ENCODE measurements at regions not wholly inside any gene's neighbourhood (a gene's known extent, or its start where the extent isn't known, plus 50 kb on each side); places are given as distances from the start of the nearest gene placed in this dataset.
"Not testable (repeated sequence)": the region's sequence is repeated elsewhere in the genome, so short reads cannot be mapped to it uniquely, and the experiment has no call there.

- no peak for DNase-seq
- Mint-ChIP-seq H3K9me3 (no peaks in the 10 kb centered on the region), H3K4me1 (ENCODE audit: low read depth) (peaks cover 4% of the 10 kb centered on the region; the same call in 1 of the 2 replicates), H3K27me3 (ENCODE audit: insufficient read depth) (peaks cover 5% of the 10 kb centered on the region), H3K4me3 (no peak overlapping the region), H3K27ac (no peak overlapping the region), H3K36me3 (ENCODE audit: low read depth) (peaks cover 9% of the 10 kb centered on the region; the same call in 1 of the 2 replicates)
- TF ChIP-seq, protein P1, sequence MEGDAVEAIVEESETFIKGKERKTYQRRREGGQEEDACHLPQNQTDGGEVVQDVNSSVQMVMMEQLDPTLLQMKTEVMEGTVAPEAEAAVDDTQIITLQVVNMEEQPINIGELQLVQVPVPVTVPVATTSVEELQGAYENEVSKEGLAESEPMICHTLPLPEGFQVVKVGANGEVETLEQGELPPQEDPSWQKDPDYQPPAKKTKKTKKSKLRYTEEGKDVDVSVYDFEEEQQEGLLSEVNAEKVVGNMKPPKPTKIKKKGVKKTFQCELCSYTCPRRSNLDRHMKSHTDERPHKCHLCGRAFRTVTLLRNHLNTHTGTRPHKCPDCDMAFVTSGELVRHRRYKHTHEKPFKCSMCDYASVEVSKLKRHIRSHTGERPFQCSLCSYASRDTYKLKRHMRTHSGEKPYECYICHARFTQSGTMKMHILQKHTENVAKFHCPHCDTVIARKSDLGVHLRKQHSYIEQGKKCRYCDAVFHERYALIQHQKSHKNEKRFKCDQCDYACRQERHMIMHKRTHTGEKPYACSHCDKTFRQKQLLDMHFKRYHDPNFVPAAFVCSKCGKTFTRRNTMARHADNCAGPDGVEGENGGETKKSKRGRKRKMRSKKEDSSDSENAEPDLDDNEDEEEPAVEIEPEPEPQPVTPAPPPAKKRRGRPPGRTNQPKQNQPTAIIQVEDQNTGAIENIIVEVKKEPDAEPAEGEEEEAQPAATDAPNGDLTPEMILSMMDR (IDR thresholded peaks at IDR 0.05) = no peak
Measured at GRCh38 chr13:44685641-44686040, 109.5 kb upstream of the TSC22D1 start.

GRCh38 chr13:44682416-44682815, 106.3 kb upstream of the TSC22D1 start:
- H3K4me3 Mint-ChIP-seq; H3K36me3 Mint-ChIP-seq (ENCODE audit: low read depth): not testable (repeated sequence)

GRCh38 chr13:44680746-44681355, 104.7 kb upstream of the TSC22D1 start:
- TF ChIP-seq, protein P1 (IDR thresholded peaks at IDR 0.05) = no peak
- no peak overlapping the region for H3K4me3 Mint-ChIP-seq
- no peak for DNase-seq
- H3K9me3 Mint-ChIP-seq = no peaks in the 10 kb centered on the region
- peaks cover 8% of the 10 kb centered on the region for H3K4me1 Mint-ChIP-seq (ENCODE audit: low read depth)
- 0 out of 2 replicates have a peak, but pooled peaks cover 5% of the 10 kb centered on the region for H3K36me3 Mint-ChIP-seq (ENCODE audit: low read depth)
- no peaks in the 10 kb centered on the region; the same call in 1 of the 2 replicates for H3K27me3 Mint-ChIP-seq (ENCODE audit: insufficient read depth)
- H3K27ac Mint-ChIP-seq = no peak overlapping the region

More at GRCh38 chr13:44682416-44682815, 106.3 kb upstream of the TSC22D1 start:
- H3K27me3 Mint-ChIP-seq (ENCODE audit: insufficient read depth); H3K27ac Mint-ChIP-seq; DNase-seq; H3K9me3 Mint-ChIP-seq: not testable (repeated sequence)
- H3K4me1 Mint-ChIP-seq (ENCODE audit: low read depth) = peaks cover 12% of the 10 kb centered on the region

DNA sequence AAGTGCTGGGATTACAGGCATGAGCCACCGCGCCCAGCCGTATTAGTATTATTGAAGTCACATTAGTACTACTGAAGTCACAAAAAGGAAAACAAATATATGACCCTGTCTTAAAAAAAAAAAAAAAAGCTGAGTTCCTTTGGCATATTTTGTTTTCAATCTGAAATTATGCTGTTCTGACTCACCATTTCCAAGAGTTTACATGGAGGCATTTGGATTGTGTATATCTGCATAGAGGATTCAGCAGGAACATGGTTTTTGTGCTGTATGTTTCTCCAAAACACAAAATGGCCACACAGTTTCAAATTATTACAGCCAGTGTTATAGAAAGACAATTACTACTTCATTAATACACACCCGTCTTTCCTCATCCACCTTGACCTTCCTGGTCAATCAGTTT, 103.5 kb upstream of the TSC22D1 start:
- no peak for DNase-seq
- TF ChIP-seq, protein P1 (IDR thresholded peaks at IDR 0.05) = no peak
- H3K27ac Mint-ChIP-seq = no peak overlapping the region

DNA sequence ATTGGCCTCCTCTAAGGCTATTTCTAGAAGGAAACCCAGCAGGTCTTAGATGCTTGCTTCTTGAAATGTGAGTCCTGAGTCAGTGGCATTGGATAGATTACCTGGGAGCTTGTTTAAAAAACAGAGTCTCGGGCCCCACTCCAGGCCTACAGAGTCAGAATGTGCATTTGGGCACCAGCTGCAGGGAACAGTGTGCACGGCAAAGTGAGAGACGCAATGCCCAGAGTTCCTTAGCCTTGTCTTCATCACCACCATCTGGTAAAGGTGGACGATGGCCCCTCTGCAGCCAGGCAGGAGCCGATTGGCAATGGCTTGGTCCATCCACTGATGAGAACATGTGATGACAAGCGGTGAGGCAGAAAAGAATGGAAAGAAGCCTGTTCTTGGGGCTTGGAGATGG, 102.1 kb upstream of the TSC22D1 start:
- TF ChIP-seq, protein P1 (IDR thresholded peaks at IDR 0.05) = no peak
- Mint-ChIP-seq H3K36me3 (ENCODE audit: low read depth) (no peaks in the 10 kb centered on the region), H3K27ac (no peak overlapping the region), H3K4me1 (ENCODE audit: low read depth) (peaks cover 8% of the 10 kb centered on the region), H3K4me3 (no peak overlapping the region), H3K9me3 (no peaks in the 10 kb centered on the region), H3K27me3 (ENCODE audit: insufficient read depth) (no peaks in the 10 kb centered on the region)
- DNase-seq = no peak

More for the DNA sequence above, 103.5 kb upstream of the TSC22D1 start:
- 0 out of 2 replicates have a peak, but pooled peaks cover 5% of the 10 kb centered on the region for H3K36me3 Mint-ChIP-seq (ENCODE audit: low read depth)
- H3K27me3 Mint-ChIP-seq (ENCODE audit: insufficient read depth) = no peaks in the 10 kb centered on the region; the same call in 1 of the 2 replicates
- H3K4me3 Mint-ChIP-seq = no peak overlapping the region
- H3K4me1 Mint-ChIP-seq (ENCODE audit: low read depth) = peaks cover 8% of the 10 kb centered on the region
- no peaks in the 10 kb centered on the region for H3K9me3 Mint-ChIP-seq

DNA sequence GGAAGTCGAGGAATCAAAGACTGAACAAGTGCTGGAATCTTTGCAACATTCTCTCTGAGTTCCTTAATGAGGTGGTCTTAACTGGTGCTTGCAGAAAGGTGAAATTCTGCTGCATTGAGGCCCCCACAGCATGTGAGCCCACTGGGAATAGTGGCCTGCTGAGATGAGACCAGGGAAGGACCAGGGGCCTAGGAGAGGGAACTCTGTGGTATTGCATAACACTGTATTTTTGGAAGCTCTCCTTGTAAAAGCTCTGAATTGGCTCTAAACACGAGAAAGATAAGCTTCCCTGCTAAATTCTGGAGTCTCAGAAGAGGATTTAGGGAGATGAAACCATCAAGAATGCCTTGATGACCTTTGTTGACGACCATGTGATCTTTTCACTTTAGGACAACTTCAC, 100.4 kb upstream of the TSC22D1 start:
- Mint-ChIP-seq H3K9me3 (no peaks in the 10 kb centered on the region), H3K27me3 (ENCODE audit: insufficient read depth) (no peaks in the 10 kb centered on the region), H3K4me3 (no peak overlapping the region), H3K27ac (no peak overlapping the region), H3K4me1 (ENCODE audit: low read depth) (peaks cover 8% of the 10 kb centered on the region), H3K36me3 (ENCODE audit: low read depth) (no peaks in the 10 kb centered on the region)
- TF ChIP-seq, protein P1 (IDR thresholded peaks at IDR 0.05) = no peak
- DNase-seq = no peak

Data from HFFc6 (cell line).